ENCODE measurements at regions not wholly inside any gene's neighbourhood (a gene's known extent, or its start where the extent isn't known, plus 50 kb on each side); places are given as distances from the start of the nearest gene placed in this dataset.
"Not testable (repeated sequence)": the region's sequence is repeated elsewhere in the genome, so short reads cannot be mapped to it uniquely, and the experiment has no call there.

DNA sequence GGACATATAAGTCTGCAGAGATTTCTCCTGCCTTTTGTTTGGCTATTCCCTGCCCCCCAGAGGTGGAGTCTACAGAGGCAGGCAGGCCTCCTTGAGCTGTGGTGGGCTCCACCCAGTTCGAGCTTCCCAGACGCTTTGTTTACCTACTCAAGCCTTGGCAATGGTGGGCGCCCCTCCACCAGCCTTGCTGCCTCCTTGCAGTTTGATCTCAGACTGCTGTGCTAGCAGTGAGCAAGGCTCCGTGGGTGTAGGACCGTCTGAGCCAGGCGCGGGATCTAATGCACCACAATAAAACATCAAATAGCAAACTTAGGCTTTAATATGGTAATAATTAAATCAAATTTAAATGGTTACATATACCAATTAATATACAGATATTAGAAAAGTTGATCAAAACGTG is 525.4 kb downstream of the RERGL start:
- H3K9me3 ChIP-seq (replicated peaks; ENCODE audit: control insufficient read depth, low read depth, low read length); H3K27me3 ChIP-seq (ENCODE audit: control insufficient read depth, insufficient read depth, low read length); DNase-seq; H3K4me3 ChIP-seq (ENCODE audit: low read length); H3K4me1 ChIP-seq (ENCODE audit: control insufficient read depth, insufficient read depth, low read length); H3K36me3 ChIP-seq (ENCODE audit: control insufficient read depth, insufficient read depth, low read length); H3K27ac ChIP-seq (ENCODE audit: low read length): not testable (repeated sequence)
- 78% methylated on average over 3 of the region's 8 CpGs for WGBS (ENCODE audit: insufficient coverage)

DNA sequence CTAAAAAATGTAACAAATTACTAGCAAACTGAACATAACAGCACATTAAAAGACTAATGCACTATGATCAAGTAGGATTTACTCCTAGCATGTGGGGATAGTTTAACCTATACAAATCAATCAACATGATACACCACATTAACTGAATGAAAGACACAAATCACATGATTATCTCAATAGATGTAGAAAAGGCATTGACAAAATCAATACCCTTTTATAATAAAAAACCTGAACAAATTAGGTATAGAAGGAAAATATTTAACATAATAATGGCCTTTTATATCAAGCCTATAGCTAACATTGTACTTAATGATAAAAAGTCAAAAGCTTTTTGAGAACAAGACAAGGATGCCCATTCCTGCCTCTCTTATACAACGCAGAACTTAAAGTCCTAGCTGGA is 540.0 kb downstream of the RERGL start:
- no peaks in the 10 kb centered on the region for H3K4me1 ChIP-seq (ENCODE audit: control insufficient read depth, insufficient read depth, low read length)
- H3K36me3 ChIP-seq (ENCODE audit: control insufficient read depth, insufficient read depth, low read length), result no peaks in the 10 kb centered on the region
- H3K27ac ChIP-seq (ENCODE audit: low read length), result no peak overlapping the region
- no peak overlapping the region for H3K4me3 ChIP-seq (ENCODE audit: low read length)
- no peak for DNase-seq
- peaks cover 9% of the 10 kb centered on the region for H3K9me3 ChIP-seq (replicated peaks; ENCODE audit: control insufficient read depth, low read depth, low read length)
- no CpG with 5 or more reads among the region's 1 CpG for WGBS (ENCODE audit: insufficient coverage)
- no peaks in the 10 kb centered on the region for H3K27me3 ChIP-seq (ENCODE audit: control insufficient read depth, insufficient read depth, low read length)

DNA sequence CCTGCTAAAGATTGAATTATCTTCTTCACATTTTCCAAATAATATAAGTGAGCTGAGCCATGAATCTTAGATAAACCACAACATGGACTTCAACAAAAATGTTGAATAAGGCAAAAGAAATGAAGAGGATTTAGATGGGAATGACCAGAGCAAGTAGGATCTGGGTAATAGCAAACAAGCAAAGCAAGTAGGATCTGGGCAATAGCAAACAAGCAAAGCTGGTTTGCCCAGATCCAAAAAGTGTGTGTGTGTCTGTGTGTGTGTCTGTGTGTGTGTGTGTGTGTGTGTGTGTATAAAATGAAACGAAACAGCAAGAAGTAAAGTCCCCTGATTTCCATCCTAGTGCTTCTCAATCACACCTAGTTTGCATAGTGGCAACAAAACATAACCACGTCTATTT is 549.1 kb downstream of the RERGL start:
- no peaks in the 10 kb centered on the region for H3K36me3 ChIP-seq (ENCODE audit: control insufficient read depth, insufficient read depth, low read length)

DNA sequence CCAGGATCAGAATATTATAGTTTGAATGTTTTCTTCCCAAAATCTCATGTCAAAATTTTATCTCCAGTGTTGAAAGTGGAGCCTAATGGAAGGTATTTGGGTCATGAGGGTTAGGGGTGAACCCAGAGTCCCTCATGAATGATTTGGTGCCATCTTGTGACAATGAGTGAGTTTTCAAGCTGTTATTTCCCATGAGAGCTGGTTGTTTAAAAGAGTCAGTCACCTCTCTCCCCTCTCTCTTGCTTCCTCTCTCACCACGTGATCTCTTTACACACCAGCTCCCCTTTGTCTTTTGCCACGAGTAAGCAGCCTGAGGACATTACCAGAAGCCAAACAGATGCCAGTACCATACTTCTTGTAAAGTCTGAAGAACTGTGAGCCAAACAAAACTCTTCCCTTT is 561.6 kb downstream of the RERGL start:
- Histone ChIP-seq H3K4me1 (ENCODE audit: control insufficient read depth, insufficient read depth, low read length) (no peaks in the 10 kb centered on the region), H3K27me3 (ENCODE audit: control insufficient read depth, insufficient read depth, low read length) (no peaks in the 10 kb centered on the region), H3K36me3 (ENCODE audit: control insufficient read depth, insufficient read depth, low read length) (no peaks in the 10 kb centered on the region), H3K27ac (ENCODE audit: low read length) (no peak overlapping the region), H3K9me3 (replicated peaks; ENCODE audit: control insufficient read depth, low read depth, low read length) (no peaks in the 10 kb centered on the region), H3K4me3 (ENCODE audit: low read length) (no peak overlapping the region)
- 30% methylated on average over 2 of the region's 2 CpGs for WGBS (ENCODE audit: insufficient coverage)
- no peak for DNase-seq

More for the DNA sequence above, 549.1 kb downstream of the RERGL start:
- Histone ChIP-seq H3K27me3 (ENCODE audit: control insufficient read depth, insufficient read depth, low read length) (no peaks in the 10 kb centered on the region), H3K27ac (ENCODE audit: low read length) (no peak overlapping the region), H3K4me3 (ENCODE audit: low read length) (no peak overlapping the region), H3K4me1 (ENCODE audit: control insufficient read depth, insufficient read depth, low read length) (no peaks in the 10 kb centered on the region), H3K9me3 (replicated peaks; ENCODE audit: control insufficient read depth, low read depth, low read length) (peaks cover 14% of the 10 kb centered on the region)
- WGBS (ENCODE audit: insufficient coverage), result no CpG with 5 or more reads among the region's 2 CpGs
- no peak for DNase-seq

DNA sequence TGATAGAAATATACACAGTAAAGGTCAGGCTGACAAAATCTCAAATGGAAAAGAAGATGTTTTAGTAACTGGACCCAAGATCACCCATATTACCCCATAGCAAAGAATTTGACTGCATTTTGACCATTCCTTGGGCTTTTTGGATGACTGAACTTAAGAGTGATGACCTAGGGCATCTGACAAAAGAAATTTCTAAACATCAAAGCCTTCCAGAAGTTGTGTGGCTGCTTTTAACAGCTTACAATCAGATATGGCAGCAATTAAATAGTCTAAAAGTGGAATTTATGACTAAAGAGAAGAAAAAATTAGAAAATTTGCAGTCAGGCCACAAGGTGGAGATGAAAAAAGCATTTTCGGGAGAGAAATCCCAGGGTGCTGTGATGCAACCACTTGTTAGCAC is 563.0 kb downstream of the RERGL start:
- Histone ChIP-seq H3K27ac (ENCODE audit: low read length) (no peak overlapping the region), H3K27me3 (ENCODE audit: control insufficient read depth, insufficient read depth, low read length) (no peaks in the 10 kb centered on the region), H3K4me1 (ENCODE audit: control insufficient read depth, insufficient read depth, low read length) (no peaks in the 10 kb centered on the region), H3K4me3 (ENCODE audit: low read length) (no peak overlapping the region), H3K9me3 (replicated peaks; ENCODE audit: control insufficient read depth, low read depth, low read length) (no peaks in the 10 kb centered on the region), H3K36me3 (ENCODE audit: control insufficient read depth, insufficient read depth, low read length) (no peaks in the 10 kb centered on the region)
- DNase-seq, result no peak
- no CpG with 5 or more reads among the region's 1 CpG for WGBS (ENCODE audit: insufficient coverage)

DNA sequence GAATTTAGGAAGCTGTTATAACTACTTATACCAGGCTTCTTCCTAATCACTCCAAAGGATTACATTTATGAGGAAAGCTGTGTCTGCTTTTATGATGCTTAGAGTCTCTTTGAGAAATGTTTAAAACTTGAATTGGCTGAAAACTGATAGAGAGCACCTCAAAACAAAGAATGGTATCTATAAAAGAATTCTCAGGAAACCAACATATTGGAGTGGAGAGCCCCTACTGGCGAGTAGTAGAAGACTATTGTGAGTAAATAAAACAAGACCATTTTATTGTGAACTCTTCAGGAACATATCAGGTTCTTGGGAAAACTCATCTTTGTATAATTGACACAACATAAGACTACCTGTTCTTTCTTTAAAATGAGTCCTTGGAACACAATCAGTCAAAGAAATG is 578.6 kb downstream of the RERGL start:
- no peak for DNase-seq
- H3K36me3 ChIP-seq (ENCODE audit: control insufficient read depth, insufficient read depth, low read length), result no peaks in the 10 kb centered on the region
- no peak overlapping the region for H3K4me3 ChIP-seq (ENCODE audit: low read length)
- H3K4me1 ChIP-seq (ENCODE audit: control insufficient read depth, insufficient read depth, low read length), result no peaks in the 10 kb centered on the region
- no peaks in the 10 kb centered on the region for H3K9me3 ChIP-seq (replicated peaks; ENCODE audit: control insufficient read depth, low read depth, low read length)
- H3K27me3 ChIP-seq (ENCODE audit: control insufficient read depth, insufficient read depth, low read length), result no peaks in the 10 kb centered on the region
- H3K27ac ChIP-seq (ENCODE audit: low read length), result no peak overlapping the region
- no CpG with 5 or more reads among the region's 1 CpG for WGBS (ENCODE audit: insufficient coverage)

DNA sequence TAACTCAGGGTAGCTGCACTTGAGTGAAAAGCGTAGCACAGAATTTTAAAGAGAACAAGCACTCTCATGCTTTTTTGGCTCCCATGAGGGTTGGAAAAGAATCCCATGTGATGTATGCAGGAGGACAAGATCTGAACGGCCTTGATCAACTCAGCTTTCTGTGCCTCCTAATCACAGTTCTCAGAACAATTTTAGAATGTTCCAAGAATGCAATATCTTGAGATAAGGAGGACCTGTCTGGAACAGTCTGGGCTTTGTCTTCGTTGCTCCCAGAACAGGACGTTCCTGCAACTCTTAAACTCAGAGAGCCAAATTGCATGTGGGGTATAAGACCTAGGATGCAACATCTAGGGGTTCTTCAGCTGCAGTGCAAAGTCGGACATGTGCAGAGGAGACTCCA is 582.7 kb downstream of the RERGL start:
- H3K9me3 ChIP-seq (replicated peaks; ENCODE audit: control insufficient read depth, low read depth, low read length), result no peaks in the 10 kb centered on the region
- no peaks in the 10 kb centered on the region for H3K4me1 ChIP-seq (ENCODE audit: control insufficient read depth, insufficient read depth, low read length)
- H3K4me3 ChIP-seq (ENCODE audit: low read length), result no peak overlapping the region
- H3K27me3 ChIP-seq (ENCODE audit: control insufficient read depth, insufficient read depth, low read length), result no peaks in the 10 kb centered on the region
- H3K36me3 ChIP-seq (ENCODE audit: control insufficient read depth, insufficient read depth, low read length), result no peaks in the 10 kb centered on the region
- WGBS (ENCODE audit: insufficient coverage), result 85% methylated on average over 3 of the region's 5 CpGs
- DNase-seq, result no peak
- H3K27ac ChIP-seq (ENCODE audit: low read length), result no peak overlapping the region

DNA sequence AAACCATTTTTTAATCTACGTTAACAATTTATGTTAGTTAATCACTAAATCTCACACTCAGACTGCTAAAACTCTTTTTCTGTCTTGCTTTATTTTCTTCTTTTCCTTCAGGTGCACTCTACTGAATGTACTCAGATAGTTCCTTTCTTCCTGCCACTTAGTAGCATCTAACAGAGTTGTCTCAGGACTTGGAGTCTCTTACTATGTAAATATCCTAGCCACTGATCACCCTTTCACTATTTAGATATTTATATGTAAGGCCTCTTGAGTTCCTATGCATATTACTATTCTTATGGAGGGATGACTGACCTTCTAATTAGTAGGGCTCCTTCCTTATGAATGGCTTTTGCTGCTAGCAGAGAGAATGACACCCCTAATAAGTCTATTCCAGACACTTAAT is 586.3 kb downstream of the RERGL start:
- Histone ChIP-seq H3K9me3 (replicated peaks; ENCODE audit: control insufficient read depth, low read depth, low read length) (no peaks in the 10 kb centered on the region), H3K36me3 (ENCODE audit: control insufficient read depth, insufficient read depth, low read length) (no peaks in the 10 kb centered on the region), H3K4me1 (ENCODE audit: control insufficient read depth, insufficient read depth, low read length) (no peaks in the 10 kb centered on the region), H3K27me3 (ENCODE audit: control insufficient read depth, insufficient read depth, low read length) (no peaks in the 10 kb centered on the region), H3K4me3 (ENCODE audit: low read length) (no peak overlapping the region), H3K27ac (ENCODE audit: low read length) (no peak overlapping the region)
- WGBS (ENCODE audit: insufficient coverage), result 60% methylated on average over 1 of the region's 1 CpG
- DNase-seq, result no peak

DNA sequence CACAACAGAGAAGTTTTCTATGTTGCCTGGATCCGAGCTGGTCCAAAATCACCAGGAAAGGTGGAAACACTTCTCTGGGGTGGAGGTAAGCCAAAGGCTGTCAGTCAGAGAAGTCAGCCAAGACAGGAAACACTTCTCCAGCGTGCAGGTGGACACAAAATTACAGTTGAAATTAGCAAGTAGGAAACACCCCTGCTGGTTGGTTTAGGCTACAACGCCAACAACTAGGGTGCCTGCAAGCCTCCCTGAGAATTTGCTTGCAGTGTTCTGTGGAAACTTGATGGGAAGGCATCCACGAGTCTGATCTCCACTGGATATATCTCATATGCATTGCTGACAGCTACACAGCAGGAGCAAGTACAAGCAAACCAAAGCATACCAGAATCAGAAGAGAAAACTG is 600.5 kb downstream of the RERGL start:
- no peak for DNase-seq
- Histone ChIP-seq H3K9me3 (replicated peaks; ENCODE audit: control insufficient read depth, low read depth, low read length) (no peaks in the 10 kb centered on the region), H3K27ac (ENCODE audit: low read length) (no peak overlapping the region), H3K27me3 (ENCODE audit: control insufficient read depth, insufficient read depth, low read length) (no peaks in the 10 kb centered on the region), H3K4me1 (ENCODE audit: control insufficient read depth, insufficient read depth, low read length) (no peaks in the 10 kb centered on the region), H3K36me3 (ENCODE audit: control insufficient read depth, insufficient read depth, low read length) (no peaks in the 10 kb centered on the region), H3K4me3 (ENCODE audit: low read length) (no peak overlapping the region)
- 54% methylated on average over 2 of the region's 4 CpGs for WGBS (ENCODE audit: insufficient coverage)

DNA sequence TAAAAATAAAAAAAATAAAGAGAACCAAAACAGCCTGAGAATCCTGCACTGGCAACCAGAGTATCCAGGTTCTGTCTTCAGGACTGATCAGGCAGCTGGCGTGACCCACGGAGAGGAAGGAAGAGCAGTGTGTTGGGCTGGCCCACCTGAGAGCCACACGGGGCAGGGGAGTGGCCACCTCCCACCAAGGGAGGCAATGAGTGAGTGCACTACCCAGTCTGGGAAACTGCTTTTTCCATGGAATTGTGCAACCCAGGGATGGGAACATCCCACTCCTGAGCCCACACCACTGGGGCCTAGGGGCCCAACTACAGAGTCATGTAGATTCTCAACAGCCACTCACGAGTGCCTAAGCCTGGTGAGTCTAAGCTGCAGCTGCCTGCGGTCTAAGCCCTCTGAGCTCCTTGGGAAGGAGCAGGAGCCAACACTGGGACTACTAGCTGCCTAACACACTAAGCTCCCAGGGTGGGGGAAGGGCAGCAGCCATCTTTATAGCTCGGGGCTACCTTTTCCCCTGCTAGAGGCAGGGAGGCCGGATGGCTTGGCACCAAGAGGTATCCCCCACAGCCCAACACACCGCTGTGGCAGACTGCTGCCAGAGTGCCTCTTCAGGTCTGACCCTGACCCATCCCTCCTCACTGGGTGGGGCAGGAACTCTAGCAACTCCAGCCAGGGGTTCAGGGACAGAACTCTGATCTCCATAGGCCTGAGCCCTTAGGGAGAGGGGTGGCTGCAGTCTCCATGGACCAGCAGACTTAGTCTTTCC is 610.9 kb downstream of the RERGL start:
- Histone ChIP-seq H3K27ac (ENCODE audit: low read length) (no peak overlapping the region), H3K4me1 (ENCODE audit: control insufficient read depth, insufficient read depth, low read length) (no peaks in the 10 kb centered on the region), H3K4me3 (ENCODE audit: low read length) (no peak overlapping the region), H3K9me3 (replicated peaks; ENCODE audit: control insufficient read depth, low read depth, low read length) (peaks cover 9% of the 10 kb centered on the region), H3K36me3 (ENCODE audit: control insufficient read depth, insufficient read depth, low read length) (no peaks in the 10 kb centered on the region), H3K27me3 (ENCODE audit: control insufficient read depth, insufficient read depth, low read length) (no peaks in the 10 kb centered on the region)
- no peak for DNase-seq
- 91% methylated on average over 6 of the region's 8 CpGs for WGBS (ENCODE audit: insufficient coverage)

DNA sequence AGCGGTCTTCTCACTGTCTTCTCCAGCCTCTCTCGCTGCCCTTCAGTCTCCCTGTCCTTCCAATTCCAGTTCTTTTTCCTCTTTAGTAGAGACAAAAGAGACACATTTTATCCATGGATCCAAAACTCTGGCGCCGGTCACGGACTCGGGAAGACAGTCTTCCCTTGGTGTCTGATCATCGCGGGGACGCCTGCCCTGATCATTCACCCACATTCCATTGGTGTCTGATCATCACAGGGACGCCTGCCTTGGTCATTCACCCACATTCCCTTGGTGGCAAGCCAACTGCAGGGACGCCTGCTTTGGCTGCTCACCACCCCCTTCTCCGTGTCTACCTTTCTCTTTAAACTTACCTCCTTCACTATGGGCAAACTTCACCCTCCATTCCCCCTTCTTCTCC is 619.5 kb downstream of the RERGL start:
- Histone ChIP-seq H3K4me3 (ENCODE audit: low read length) (no peak overlapping the region), H3K36me3 (ENCODE audit: control insufficient read depth, insufficient read depth, low read length) (no peaks in the 10 kb centered on the region), H3K4me1 (ENCODE audit: control insufficient read depth, insufficient read depth, low read length) (no peaks in the 10 kb centered on the region), H3K27ac (ENCODE audit: low read length) (no peak overlapping the region), H3K9me3 (replicated peaks; ENCODE audit: control insufficient read depth, low read depth, low read length) (peaks cover 2% of the 10 kb centered on the region), H3K27me3 (ENCODE audit: control insufficient read depth, insufficient read depth, low read length) (no peaks in the 10 kb centered on the region)
- no peak for DNase-seq
- 93% methylated on average over 12 of the region's 12 CpGs for WGBS (ENCODE audit: insufficient coverage)
